NCI-H526 (cell line): ENCODE measurements at regions not wholly inside any gene's neighbourhood (a gene's known extent, or its start where the extent isn't known, plus 50 kb on each side); places are given as distances from the start of the nearest gene placed in this dataset.
A peak's percentile ranks its signal among the peaks of the same experiment; 100 is the strongest.

Experiments
- DNase-seq, 2 experiments: peaks; one replicate each; lab custom pipeline; 2025; lab: John Stamatoyannopoulos, UW

DNA sequence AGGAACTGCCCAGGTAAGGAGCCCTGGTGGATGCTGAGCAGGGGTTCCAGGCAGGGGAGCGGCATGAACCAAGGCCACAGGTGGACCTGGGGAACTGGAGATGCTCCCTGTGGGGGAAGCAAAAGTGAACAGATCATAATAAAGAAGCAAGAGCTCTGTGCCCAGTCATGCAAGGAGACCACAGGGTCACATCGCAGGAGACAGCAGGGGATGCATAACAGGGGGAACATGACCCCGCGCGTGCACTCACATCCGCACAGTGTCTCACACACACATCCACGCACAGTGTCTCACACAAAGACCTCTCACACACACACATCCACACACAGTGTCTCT lies 473.3 kb upstream of the HS6ST1 start:
- no peak for DNase-seq

DNA sequence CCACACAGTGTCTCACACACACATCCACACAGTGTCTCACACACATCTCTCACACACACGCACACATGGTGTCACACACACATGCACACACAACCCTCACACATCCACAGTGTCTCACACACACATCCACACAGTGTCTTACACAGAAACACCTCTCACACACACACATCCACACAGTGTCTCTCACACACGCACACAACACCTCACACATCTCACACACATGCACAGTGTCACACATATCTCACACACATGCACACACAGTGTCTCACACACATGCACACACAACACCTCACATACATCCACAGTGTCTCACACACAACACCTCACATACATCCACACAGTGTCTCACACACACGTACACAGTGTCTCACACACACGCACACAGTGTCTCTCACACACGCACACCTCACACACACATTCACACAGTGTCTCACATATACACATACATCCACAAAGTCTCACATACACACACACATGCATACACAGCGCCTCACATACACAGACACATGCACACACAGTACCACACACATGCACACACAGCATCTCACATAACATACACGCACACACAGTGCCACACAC lies 473.9 kb upstream of the HS6ST1 start:
- DNase-seq: no peak

DNA sequence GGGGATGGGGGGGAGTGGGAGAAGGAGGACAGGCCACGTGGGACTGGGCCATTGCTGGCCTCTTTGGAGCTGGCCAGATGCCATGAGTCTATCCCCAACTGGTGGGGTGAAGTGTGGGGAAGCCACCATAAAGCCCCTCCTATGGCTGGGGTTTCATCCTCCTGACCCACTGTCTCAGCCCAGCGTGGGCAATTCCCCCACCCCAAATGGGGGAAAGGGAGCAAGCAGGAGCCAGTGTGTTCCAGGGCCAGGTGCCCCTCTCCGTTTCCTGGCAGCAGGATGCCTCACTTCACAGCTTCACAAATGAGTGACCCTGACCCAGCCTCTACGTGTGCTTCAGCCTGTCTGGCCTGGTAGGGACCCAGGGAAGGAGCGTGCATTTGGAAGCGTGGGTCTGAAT lies 474.7 kb upstream of the HS6ST1 start:
- DNase-seq: no peak

DNA sequence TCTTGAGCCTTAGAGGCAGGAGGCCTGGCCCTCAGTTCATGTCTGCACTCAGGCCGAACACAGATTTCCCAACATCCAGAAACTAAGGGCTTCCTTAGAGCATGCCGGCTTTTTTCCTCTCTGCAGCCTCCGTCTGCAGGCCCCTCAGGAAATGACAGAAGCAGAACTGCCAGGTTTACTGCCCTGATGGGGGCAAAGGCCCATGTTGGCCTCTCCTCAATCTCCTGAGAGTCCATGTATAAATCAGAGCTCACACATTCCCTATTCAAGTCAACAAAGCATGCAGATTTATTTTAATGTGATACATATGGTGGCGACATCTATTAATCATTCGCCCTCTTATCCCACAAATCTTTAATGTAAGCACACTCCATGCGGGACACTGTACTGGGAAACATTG lies 475.6 kb upstream of the HS6ST1 start:
- no peak for DNase-seq

DNA sequence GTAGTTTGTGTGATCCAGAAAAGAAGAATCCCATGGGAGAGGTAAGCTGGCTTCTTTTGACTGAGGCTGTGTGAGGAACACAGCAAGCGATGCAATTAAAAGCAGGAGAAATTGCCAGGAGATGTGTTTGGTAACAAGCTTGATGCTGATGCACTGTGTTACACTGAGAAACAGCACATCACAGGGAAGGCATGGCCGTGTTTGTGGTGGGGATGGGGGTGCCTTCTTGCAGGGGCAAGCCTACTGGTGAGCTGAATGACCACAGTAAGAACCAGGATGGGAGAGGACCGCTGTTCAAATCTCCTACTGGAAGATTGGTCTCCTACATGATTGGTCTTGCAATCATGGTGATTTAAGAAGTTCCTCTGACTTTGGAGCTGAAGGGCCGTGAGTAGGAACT lies 477.7 kb upstream of the HS6ST1 start:
- DNase-seq: no peak

DNA sequence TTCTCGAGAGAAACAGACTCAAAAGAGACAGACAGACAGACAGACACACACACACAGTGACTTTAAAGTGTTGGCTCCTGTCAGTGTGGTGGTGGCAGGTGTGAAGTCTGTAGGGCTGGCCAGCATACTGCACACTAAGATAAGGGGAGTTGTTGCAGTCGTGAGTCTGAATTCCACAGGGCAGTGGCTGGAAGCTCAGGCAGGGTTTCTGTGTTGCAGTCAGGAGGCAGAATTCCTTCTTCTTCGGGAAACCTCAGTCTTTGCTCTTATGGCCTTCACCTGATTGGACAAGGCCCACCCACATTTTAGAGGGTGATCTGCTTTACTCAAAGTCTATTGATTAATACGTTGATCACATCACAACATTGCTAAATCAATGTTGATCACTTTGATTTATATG lies 478.4 kb upstream of the HS6ST1 start:
- DNase-seq: no peak

DNA sequence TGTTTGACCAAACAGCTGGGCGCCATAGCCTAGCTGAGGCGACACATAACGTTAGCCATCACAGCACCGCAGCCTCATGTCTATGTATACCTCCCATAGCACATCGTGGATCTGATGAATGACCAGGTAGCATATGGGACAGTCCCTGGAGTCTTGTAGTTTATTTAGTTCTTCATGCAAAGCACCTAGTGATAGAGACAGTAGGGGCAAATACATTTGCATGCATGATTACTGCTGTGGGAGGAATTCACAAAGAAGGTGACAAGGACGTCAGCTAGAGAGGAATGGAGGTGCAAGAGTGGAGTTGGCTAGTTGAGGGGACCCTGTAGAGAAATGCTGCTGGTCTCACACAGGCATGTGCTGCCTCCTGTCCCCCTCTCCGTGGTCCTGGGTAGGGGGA lies 478.9 kb upstream of the HS6ST1 start:
- peak; percentile 85 to 87 for DNase-seq

DNA sequence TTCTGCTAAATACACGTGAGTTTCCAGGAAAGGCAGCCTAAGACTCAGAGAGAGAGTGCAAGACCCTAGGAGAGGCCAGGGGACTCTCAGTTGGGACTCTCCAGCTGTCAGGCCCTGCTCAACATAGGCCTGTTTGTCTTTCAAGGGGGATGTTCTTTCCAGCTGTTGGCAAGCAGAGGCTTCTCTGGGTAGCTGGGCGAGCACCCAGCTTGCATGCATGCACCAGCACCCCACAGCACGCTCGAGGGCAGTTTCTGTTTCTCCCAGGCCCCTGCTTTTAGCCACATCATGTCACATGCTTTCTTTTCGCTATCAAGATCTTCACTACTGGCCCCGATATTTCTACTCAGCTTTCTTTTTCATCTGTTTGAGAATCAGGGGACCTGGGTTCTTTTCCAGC lies 479.3 kb upstream of the HS6ST1 start:
- no peak for DNase-seq

DNA sequence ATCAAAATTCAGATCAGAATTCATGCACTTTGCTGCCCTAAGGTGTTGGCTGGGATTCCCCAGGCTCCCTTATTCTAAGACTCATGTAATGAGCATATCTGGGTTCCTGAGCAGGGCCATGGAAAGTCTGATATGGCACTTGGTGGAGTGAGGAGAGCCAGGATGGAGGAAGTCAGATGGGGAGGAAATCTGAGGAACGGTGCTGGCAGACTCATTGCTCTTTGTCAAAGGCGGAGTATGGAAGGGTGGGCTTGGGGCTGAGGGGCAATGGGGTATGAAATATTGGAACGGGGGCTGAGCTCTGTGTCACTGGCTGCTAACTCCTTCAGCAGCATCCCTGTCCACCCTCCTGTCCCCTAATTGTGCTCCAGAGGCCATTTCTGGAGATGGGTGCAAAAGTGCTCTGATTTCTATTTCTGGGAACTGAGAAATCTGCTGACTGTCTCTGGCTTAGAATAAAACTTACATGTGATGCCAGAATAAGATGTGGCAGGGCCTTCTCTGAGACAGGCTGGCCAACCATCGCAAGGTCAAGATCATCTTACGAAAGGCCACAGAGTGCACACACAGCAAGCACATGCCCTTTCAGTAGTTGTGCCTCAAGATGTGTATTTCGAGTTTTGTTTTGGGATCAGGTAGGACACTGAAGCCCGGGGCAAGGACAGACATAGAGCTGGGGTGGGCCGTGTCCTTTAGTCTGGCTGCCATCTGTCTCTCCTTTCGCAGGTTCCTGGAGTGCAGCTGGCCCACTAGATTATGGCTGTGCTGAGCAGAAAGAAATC lies 480.0 kb upstream of the HS6ST1 start:
- DNase-seq: peak in 1 of 2 experiments; percentile 15

DNA sequence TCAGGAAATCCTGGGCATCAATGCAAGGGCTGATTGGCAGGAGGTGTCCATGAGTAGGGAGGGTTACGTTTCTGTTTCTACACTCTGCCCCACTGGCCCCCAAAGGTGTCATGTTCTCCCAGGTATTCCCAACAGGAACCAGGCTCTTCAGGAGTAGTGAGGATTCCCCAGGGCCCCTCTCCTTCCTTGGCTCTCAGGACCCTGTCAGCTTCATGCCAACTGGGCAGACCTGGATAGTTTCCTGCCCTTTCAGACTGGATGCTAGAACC lies 480.6 kb upstream of the HS6ST1 start:
- peak in 1 of 2 experiments; percentile 40 for DNase-seq

DNA sequence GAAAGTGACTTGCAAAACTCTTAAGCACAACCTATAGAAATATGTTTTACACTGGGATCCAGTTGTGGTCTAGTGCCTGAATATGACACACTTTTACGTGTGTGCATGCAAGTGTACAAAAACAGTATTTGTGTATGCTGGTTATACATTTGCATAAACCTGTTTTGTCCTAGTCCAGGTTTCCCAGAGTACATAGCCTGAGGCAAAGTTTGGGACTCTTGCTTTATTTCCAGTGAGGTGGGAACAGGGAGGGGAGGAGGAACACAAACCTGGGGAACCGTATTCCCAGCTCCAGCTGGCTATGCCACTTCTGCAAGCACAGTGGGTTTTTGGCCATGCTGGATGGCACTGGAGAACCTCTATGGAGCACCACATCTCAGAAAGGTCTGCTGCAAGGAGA lies 481.1 kb upstream of the HS6ST1 start:
- DNase-seq: peak; percentile 97 to 98

DNA sequence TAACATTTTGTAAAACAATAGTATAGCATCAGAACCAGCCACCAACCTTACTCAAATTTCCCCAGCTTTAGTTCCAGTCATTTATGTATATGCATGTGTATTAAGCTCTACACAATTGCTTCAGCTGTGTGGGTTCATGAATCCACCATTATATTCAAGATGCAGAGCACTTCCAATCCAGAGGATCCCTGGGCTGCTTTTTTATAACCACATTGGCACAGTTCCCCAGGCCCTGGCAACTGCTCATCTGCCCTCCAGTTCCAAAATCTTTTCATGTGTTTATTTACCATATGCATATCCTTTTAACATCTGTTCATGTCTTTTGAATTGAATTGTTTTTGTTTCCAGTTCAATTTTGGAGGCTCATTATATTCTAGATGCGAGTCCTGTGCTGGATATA lies 482.9 kb upstream of the HS6ST1 start:
- DNase-seq: no peak

DNA sequence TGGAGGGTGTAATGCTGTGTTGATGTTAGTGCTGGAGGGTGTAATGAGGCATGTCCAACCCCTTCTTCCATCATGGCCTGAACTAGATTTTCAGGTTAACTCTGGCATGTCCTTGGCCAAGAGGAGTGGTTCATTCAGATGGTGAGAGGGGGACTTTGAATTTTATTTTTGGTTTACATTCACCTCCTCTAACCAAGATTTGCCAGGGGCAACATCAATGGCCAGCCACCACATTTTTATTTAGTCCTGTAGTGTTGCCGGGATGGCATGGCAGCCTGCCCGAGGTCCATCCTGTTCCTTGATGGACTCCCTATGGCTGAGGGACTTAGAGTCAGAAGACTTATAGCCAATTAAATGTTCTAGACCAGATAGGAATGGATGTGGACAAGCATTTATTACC lies 484.6 kb upstream of the HS6ST1 start:
- peak in 1 of 2 experiments; percentile 30 for DNase-seq

DNA sequence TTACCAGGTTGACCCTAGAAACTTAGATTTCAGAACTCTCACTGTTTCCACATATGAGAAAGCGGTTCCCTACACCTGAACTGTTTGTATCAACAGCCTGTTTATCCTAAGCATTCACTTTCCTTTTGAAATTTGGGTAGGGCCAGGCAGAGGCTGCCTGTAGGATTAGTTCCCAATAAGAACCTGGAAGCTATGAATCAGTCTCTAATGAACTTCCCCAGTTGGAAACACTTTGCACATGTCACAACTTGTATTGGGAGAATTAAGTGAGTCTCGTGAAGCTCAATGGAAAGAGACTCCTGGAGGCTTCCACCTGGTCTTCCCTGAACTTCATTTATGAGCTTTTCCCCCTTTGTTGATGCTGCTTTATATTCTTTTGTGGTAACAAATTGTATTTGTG lies 486.6 kb upstream of the HS6ST1 start:
- no peak for DNase-seq

DNA sequence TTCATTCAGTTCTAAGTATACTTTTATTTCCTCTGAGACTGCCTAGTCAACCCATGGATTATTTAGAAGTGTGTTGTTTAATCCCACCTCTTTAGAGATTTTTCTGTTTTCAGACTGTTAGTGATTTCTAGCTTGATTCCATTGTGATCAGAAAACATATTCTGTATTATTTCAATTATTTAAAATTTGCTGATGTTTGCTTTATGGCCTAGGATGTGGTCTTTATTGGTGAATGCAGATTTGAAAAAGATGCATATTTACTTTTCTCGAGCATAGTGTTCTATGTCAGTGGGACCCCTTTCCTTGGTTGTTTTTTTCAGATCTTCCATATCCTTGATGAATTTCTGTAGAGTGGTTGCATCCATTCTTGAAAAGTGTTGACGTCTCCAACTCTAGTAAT lies 487.2 kb upstream of the HS6ST1 start:
- DNase-seq: no peak

DNA sequence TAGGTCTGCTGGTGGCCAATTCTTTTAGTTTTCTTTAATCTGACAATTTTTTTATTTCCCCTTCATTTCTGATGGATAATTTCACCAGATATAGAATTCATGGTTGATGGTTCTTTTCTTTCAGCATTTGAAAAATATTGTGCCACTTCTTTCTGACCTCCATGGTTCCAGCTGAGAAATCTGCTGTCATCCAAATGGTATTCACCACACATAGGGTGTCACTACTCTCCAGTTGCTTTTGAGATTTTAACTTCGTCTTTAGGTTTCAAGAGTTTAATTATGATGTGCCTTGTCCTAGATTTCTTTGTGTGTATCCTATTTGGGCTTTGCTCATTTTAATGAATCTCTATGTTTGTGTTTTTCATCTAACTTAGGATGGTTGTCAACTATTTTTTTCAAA lies 488.6 kb upstream of the HS6ST1 start:
- DNase-seq: no peak

DNA sequence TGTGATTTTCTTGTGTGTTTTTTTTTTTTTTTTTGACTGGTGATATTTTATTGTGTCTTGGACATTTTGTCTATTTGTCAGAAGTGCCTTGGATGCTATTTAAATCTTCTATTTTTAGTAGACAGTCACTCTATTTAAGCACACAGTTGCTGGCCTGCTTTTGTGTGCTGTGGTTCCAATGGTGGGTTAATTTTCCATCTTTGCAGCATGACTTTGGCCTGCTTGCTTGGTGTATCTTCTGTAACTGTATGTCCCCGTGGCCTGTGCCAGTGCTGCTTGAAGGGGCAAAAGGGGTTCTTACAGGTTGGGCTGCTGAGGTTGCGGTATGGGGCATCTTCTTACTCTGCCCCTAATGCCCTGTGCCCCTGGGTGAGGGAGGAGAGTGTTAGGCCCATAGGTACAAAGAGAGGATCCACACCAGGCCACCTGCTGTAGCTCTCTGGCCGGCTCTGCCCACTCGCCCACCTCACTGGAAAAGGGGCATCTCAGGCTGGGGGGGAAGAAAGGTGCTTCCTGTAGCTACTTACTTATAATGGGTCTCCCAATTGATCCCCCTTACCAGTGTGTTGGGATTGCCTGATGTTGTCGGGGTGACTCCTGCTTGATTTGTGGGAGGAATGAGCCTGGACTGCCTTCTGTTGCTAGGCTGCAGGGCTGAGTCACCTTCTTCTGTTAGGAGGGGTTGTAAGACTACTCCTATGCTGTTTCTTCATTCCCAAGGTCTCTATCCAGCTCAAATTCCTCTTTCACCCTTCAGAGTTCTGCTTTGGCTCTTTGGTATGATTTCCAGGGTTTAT lies 490.0 kb upstream of the HS6ST1 start:
- DNase-seq: no peak

DNA sequence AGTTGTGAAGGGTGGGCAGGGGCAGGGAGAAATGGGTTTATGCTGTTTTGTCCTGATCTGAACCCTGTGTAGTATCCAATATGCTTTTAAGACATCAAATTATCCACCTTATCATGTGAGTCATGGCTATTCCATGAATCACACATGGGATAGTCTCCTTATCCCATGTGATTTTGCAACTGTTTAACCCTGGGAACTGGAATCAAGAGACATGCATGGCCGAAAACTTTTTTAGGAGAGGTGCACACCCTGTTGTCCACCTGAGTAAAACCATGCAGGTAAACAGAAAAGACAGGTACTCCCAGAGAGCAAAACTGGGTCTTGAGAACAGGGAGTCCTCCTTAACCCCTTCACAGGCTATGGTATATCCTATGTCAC lies 490.6 kb upstream of the HS6ST1 start:
- DNase-seq: no peak

DNA sequence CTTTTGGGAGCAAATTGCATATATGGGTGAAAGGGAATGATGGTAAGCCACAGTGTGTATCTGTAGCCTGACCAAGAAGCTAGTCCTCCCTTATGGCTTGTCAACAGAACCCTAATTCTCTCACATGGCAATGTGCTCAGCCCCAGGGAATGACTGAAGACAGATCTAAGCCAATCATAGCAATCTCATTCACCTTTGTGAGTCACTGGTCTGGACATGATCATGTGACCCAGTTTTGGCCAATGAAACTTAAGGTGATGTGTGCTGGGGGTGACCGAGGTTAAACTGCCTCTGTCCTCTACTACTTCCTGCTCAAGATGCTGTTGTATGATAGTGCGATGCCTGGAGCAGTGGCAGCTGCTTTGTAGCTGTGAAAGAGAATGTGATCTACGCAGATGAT lies 491.2 kb upstream of the HS6ST1 start:
- DNase-seq: no peak

DNA sequence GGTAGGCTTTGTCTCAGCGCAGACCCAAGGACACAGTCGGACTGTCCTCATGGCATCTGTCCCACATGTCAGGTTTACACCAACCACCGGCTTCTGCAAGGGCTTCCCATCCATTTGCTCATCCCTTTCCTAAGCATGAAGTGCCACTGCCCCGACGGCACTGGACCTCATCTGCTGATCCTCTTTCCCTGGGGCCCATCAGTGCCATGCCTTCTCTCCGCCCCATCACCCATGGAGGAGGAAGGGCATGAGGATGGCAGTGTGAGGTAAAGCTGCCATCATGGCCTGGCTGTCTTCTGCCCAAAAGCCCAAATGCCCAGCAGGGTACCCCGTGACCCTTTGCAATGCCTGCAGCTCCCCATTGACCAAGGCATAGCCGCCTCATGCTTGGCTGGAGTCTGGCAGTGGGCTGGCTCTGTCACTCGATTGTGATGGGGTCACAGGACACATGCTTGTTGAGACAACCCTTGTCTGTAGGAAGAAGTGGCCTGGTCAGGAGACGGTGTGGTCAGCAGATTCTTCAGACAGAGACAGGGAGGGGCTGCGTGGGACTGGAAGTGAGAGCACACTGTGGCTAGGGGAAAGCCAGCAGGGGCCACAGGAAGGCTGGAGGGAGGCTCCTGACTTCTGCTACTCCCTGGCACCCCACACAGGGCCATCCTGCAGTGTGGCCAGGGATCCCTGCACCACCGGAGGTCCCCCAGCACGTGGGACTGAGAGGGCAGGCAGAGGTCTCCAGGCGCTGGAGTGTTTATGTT lies 493.7 kb upstream of the HS6ST1 start:
- no peak for DNase-seq

DNA sequence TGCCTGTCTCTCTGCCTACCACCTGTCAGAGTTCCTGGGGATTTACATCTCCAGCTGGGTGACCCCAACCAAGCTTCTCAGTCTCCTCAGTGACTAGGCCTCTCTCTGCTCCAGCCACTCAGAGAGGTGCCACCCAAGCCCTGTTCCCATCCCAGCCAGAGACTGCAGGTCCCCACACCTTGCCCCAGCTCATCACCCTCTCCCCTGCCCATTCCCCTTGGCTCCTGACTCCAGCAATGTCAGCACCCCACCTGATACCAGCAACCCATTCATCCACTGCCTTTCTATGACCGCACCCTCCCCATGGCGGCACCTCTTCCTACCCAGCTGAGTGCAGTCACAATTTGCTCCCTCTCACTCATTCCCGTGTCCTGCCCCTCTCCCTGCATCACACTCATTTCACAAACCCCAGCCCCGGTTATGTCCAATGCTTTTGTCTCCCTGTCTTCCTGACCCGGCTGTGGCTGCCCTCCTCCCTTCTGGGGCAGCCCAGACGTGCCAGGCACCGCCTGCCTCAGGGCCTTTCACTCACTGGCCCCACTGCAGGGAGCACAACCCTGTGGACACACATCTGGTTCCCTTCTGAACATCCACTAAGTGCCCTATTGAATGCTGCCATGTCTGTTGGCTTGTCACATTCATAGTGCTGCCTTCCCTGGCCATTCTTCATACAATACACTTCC lies 494.8 kb upstream of the HS6ST1 start:
- DNase-seq: no peak

DNA sequence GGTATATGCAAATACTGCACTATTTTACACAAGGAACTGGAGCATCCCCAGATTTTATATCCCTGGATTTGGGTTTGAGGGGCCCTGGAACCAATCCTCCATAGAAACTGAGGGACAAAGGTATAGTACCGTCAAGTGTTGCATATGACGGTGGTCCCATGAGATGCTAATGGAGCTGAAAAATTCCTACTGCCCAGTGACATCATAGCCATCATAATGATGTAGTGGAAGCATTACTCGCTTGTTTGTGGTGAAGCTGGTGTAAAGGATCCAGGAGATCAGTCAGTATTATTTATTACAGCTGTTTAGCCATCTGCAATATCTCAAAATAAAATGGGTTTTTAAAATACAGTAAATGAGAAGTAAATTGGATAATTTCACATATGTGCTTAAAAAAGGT lies 496.6 kb upstream of the HS6ST1 start:
- no peak for DNase-seq
